HEK293T (cell line): ENCODE measurements at regions not wholly inside any gene's neighbourhood (a gene's known extent, or its start where the extent isn't known, plus 50 kb on each side); places are given as distances from the start of the nearest gene placed in this dataset.

Experiments used
- CTCF ChIA-PET: fragments of 350-600 bp; formaldehyde crosslinking; extraction: SDS; loops from one replicate; lab custom pipeline; 2021; ENCODE audit warnings: antibody characterized with exemption, inconsistent platforms; lab: Yijun Ruan, JAX
- POLR2A ChIA-PET: fragments of 350-600 bp; formaldehyde crosslinking; extraction: SDS; loops from one replicate; lab custom pipeline; 2020; ENCODE audit warnings: antibody characterized with exemption, inconsistent platforms; lab: Yijun Ruan, JAX
- DNase-seq: peaks from one replicate; pipeline ENCODE4 v3.0.0; 2012; ENCODE audit warnings: mixed read lengths; ENCODE audit errors: extremely low spot score
- ARNT ChIP-seq: fragments of 450-650 bp; IDR thresholded peaks from 2 replicates; pipeline ENCODE4 v1.6.1; 2017; ENCODE audit warnings: mild to moderate bottlenecking
- BHLHE40 ChIP-seq: fragments of 450-650 bp; IDR thresholded peaks from 2 replicates; pipeline ENCODE4 v1.6.1; 2016; ENCODE audit warnings: mild to moderate bottlenecking, moderate library complexity, borderline replicate concordance
- CTBP1 ChIP-seq: fragments of 450-650 bp; IDR thresholded peaks from 2 replicates; pipeline ENCODE4 v1.6.1; 2016; ENCODE audit warnings: borderline replicate concordance
- ELF4 ChIP-seq: fragments of 450-650 bp; IDR thresholded peaks from 2 replicates; pipeline ENCODE4 v1.6.1; 2017; ENCODE audit warnings: antibody characterized with exemption
- FOXA1 ChIP-seq: fragments of 450-650 bp; IDR thresholded peaks from 2 replicates; pipeline ENCODE4 v1.6.1; 2016; ENCODE audit warnings: mild to moderate bottlenecking
- FOXK2 ChIP-seq: fragments of 450-650 bp; IDR thresholded peaks from 2 replicates; pipeline ENCODE4 v1.6.1; 2016; ENCODE audit warnings: mild to moderate bottlenecking
- FOXM1 ChIP-seq: fragments of 450-650 bp; IDR thresholded peaks from 2 replicates; pipeline ENCODE4 v1.6.1; 2017; ENCODE audit warnings: mild to moderate bottlenecking, borderline replicate concordance
- HDGF ChIP-seq: fragments of 450-650 bp; IDR thresholded peaks from 2 replicates; pipeline ENCODE4 v1.6.1; 2017; ENCODE audit warnings: antibody characterized with exemption, borderline replicate concordance
- L3MBTL2 ChIP-seq: fragments of 450-650 bp; conservative IDR thresholded peaks from 2 replicates; pipeline ENCODE4 v1.6.1; 2016; ENCODE audit warnings: mild to moderate bottlenecking
- LEF1 ChIP-seq: fragments of 450-650 bp; IDR thresholded peaks from 2 replicates; pipeline ENCODE4 v1.6.1; 2017; ENCODE audit warnings: mild to moderate bottlenecking, borderline replicate concordance
- NFRKB ChIP-seq: fragments of 450-650 bp; IDR thresholded peaks from 2 replicates; pipeline ENCODE4 v1.6.1; 2016; ENCODE audit warnings: mild to moderate bottlenecking, moderate library complexity
- SP1 ChIP-seq: fragments of 450-650 bp; IDR thresholded peaks from 2 replicates; pipeline ENCODE4 v1.6.1; 2017
- SUZ12 ChIP-seq: fragments of 450-650 bp; IDR thresholded peaks from 2 replicates; pipeline ENCODE4 v1.6.1; 2016; ENCODE audit warnings: mild to moderate bottlenecking
- TARDBP ChIP-seq: fragments of 450-650 bp; IDR thresholded peaks from 2 replicates; pipeline ENCODE4 v1.6.1; 2016
- ZNF384 ChIP-seq: fragments of 450-650 bp; IDR thresholded peaks from 2 replicates; pipeline ENCODE4 v1.6.1; 2016
- TF ChIP-seq, protein P1 (sequence below): fragments of 450-650 bp; IDR thresholded peaks from 2 replicates; pipeline ENCODE4 v1.6.1; 2016

DNA sequence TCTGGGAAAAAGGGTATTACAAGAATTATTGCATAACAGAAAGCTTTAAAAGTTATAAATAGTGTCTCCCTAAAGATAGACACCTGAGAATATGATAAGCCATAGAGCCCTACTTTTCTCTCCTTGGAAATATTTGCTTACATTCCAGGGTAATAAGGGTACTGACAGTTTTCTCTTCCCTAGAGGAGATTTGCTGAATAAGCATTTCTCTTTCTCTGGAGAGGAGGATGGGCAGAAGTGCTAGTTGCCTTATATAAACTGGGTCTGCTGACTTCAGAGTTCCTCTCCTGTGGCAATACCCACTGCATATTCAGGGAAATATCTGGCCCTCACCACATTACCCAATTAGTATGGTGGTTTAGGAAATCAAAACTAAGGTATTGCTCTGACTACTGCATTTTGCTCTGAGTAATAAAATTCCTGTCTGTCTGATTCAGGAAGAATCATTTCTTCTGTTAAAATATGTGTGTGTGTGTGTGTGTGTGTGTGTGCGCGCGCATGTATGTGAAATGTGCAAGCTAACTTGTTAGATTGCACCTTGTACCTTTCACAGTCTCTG lies 1391.3 kb downstream of the DSC3 start:
- ChIA-PET CTCF (no interaction called here), POLR2A (no interaction called here)
- no peak for DNase-seq
- no peak for TF ChIP-seq FOXM1
- no peak for TF ChIP-seq FOXK2
- TF ChIP-seq ELF4, result no peak
- TF ChIP-seq TARDBP, result no peak
- TF ChIP-seq SUZ12, result no peak
- TF ChIP-seq ZNF384, result no peak
- no peak for TF ChIP-seq SP1
- TF ChIP-seq NFRKB, result no peak
- TF ChIP-seq CTBP1, result no peak
- TF ChIP-seq L3MBTL2, result no peak
- TF ChIP-seq FOXA1, result no peak

DNA sequence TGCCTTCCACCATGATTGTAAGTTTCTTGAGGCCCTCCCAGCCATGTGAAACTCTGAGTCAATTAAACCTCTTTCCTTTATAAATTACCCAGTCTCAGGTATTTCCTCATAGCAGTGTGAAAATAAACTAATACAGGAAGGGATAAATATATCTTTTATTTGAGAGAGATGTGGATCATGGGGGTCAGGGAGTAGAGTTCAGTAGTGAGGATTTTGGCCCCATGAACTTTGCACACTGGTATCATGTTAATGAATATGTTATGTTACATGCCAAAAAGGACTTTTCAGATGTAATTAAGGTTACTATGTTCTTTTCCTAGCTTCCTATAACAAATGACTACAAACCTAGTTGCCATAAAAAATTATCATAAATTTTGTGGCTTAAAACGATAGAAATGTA lies 1393.7 kb downstream of the DSC3 start:
- CTCF ChIA-PET, result no interaction called here
- no peak for TF ChIP-seq SUZ12
- TF ChIP-seq ELF4, result no peak
- no peak for TF ChIP-seq BHLHE40
- TF ChIP-seq SP1, result no peak
- TF ChIP-seq FOXA1, result no peak
- no peak for TF ChIP-seq L3MBTL2
- TF ChIP-seq HDGF, result no peak
- no peak for TF ChIP-seq ZNF384
- POLR2A ChIA-PET, result no interaction called here
- no peak for DNase-seq

DNA sequence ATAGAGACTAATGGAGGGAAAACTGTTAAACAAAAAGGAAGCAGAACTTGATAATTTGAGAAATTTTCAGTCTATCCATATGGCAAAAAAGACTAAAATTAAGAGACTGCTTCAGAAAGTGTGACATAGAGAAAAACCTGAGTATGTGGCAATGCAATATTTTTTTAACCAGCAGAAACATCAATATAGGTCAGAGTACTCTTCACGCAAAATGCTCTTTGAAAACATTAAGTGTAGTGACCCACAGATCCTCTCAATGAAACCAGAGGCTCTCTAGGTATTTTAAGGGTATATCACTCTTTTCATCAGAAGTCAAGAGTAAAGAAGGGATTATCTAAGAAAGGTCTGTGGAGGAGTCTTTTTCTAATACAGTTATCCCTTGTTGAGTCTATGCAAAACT lies 1394.8 kb downstream of the DSC3 start:
- DNase-seq, result no peak
- ChIA-PET CTCF (no interaction called here), POLR2A (no interaction called here)
- TF ChIP-seq BHLHE40 (no peak), ELF4 (no peak), ZNF384 (no peak), HDGF (no peak), LEF1 (no peak), TARDBP (no peak), SUZ12 (no peak), FOXK2 (no peak), CTBP1 (no peak), ARNT (no peak), FOXA1 (no peak), L3MBTL2 (no peak)

DNA sequence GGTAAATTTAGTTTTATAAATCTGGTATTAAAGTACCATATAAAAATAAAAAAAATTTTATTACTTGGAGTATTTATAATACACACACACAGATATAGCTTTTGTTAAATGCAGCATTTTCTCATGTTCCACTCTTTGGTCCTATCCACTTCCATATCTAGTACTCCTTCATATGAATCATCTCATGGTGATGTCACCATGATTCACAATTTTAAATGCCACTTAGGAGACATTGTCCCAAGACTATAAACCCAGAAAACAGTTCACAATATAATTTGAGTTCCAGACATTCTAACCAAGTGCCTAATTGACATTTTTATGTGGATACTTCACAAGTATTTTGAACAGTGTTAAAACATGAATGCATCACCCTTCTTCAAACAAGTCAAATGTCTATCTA lies 1398.3 kb downstream of the DSC3 start:
- TF ChIP-seq FOXM1, result no peak
- no peak for TF ChIP-seq BHLHE40
- TF ChIP-seq ELF4, result no peak
- TF ChIP-seq FOXA1, result no peak
- TF ChIP-seq TARDBP, result no peak
- no peak for TF ChIP-seq CTBP1
- TF ChIP-seq ZNF384, result no peak
- no peak for TF ChIP-seq SUZ12
- no peak for TF ChIP-seq SP1
- TF ChIP-seq, protein P1, sequence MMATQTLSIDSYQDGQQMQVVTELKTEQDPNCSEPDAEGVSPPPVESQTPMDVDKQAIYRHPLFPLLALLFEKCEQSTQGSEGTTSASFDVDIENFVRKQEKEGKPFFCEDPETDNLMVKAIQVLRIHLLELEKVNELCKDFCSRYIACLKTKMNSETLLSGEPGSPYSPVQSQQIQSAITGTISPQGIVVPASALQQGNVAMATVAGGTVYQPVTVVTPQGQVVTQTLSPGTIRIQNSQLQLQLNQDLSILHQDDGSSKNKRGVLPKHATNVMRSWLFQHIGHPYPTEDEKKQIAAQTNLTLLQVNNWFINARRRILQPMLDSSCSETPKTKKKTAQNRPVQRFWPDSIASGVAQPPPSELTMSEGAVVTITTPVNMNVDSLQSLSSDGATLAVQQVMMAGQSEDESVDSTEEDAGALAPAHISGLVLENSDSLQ, result no peak
- no peak for TF ChIP-seq HDGF
- TF ChIP-seq FOXK2, result no peak
- no peak for TF ChIP-seq L3MBTL2
- TF ChIP-seq ARNT, result no peak
- TF ChIP-seq LEF1, result no peak
- no peak for TF ChIP-seq NFRKB
- DNase-seq, result no peak
- POLR2A ChIA-PET, result no interaction called here
- CTCF ChIA-PET, result no interaction called here

DNA sequence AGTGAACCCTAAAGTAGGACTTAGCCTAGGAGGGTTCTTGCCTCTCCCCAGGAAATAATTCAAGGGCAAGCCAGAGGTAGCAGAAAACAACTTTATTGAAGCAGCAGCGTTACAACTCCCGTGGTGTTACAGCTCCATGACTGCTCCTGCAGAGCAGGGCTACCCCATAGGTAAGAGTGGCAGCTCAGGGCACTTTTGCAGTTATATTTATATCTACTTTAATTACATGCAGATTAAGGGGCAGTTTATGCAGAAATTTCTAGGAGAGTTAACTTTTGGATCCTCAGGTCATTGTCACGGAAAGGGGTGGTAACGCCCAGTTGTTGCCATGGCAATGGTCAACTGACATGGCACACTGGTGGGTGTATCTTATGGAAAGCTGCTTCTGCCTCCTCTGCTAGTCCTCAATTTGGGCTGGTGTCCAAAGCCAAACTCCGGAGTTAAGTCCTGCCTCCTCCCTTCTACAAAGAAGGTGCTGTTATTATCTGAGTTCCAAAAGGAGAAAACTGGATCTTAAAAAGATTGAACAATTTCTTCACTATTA lies 1413.0 kb downstream of the DSC3 start:
- CTCF ChIA-PET, result no interaction called here
- DNase-seq, result no peak
- POLR2A ChIA-PET, result no interaction called here
- TF ChIP-seq L3MBTL2, result no peak
- TF ChIP-seq ARNT, result no peak
- no peak for TF ChIP-seq FOXK2
- no peak for TF ChIP-seq SP1
- TF ChIP-seq TARDBP, result no peak
- TF ChIP-seq, protein P1, result no peak
- TF ChIP-seq SUZ12, result no peak
- TF ChIP-seq ELF4, result no peak
- TF ChIP-seq NFRKB, result no peak
- no peak for TF ChIP-seq LEF1
- no peak for TF ChIP-seq FOXM1

DNA sequence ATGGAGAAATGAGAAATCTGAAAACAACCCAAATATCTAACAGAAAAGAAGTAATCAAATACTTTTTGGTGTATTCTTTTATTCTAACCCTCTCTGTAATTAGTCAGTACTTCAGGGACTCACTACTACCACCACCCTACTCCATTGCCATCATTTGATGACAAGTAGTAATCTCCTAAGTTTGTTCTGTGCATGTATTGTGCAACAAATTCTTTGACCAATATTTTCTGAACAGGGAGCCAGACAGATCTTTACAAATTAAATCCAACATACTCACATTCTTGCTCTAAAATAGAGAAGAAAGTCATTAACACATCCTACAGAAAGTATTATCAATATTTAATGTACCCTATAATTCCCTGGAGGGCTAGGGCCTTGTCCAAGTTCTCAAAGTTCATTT lies 1416.4 kb downstream of the DSC3 start:
- ChIA-PET CTCF (no interaction called here), POLR2A (no interaction called here)

DNA sequence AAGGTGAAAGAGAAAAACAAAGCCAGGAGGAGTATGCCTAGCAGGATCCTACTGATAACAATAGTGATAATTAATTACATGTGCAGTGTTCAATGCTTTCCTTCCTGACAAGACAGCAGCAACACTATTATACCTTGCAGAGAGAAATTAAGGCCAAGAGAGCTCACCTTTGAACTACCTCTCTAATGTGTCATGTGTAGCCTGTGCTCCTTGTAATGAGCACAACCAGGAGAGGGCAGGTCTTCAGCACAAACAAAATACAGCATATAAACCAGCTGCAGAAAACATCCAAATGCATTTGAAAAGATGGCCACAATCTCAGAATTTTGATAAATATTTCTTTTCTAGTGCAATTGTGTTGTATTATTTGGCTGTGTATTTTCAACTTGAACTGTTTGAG lies 1425.7 kb downstream of the DSC3 start:
- TF ChIP-seq SUZ12, result no peak
- TF ChIP-seq TARDBP, result no peak
- TF ChIP-seq SP1, result no peak
- TF ChIP-seq BHLHE40, result no peak
- TF ChIP-seq, protein P1, result no peak
- no peak for TF ChIP-seq ARNT
- no peak for TF ChIP-seq NFRKB
- no peak for TF ChIP-seq FOXM1
- no peak for TF ChIP-seq HDGF
- TF ChIP-seq ZNF384, result no peak
- TF ChIP-seq ELF4, result no peak
- no peak for TF ChIP-seq CTBP1
- TF ChIP-seq FOXA1, result no peak
- no peak for TF ChIP-seq L3MBTL2
- no peak for DNase-seq
- ChIA-PET POLR2A (no interaction called here), CTCF (no interaction called here)

More for the DNA sequence above, 1416.4 kb downstream of the DSC3 start:
- TF ChIP-seq LEF1, result no peak
- TF ChIP-seq TARDBP, result no peak
- DNase-seq, result no peak
